Mesendoderm (in vitro differentiated cells): ENCODE measurements at regions not wholly inside any gene's neighbourhood (a gene's known extent, or its start where the extent isn't known, plus 50 kb on each side); places are given as distances from the start of the nearest gene placed in this dataset.

Source experiments
- DNase-seq: peaks from one replicate; pipeline ENCODE4 v3.0.0; 2013
- H2AK5ac ChIP-seq: 2 replicates; pipeline ENCODE4 v1.6.1; 2013; ENCODE audit warnings: low read length, inconsistent platforms
- H2BK120ac ChIP-seq: 2 replicates; pipeline ENCODE4 v1.6.1; 2013; ENCODE audit warnings: low read depth, mild to moderate bottlenecking, low read length, moderate library complexity, mixed read lengths
- H2BK15ac ChIP-seq: replicated peaks from 2 replicates; pipeline ENCODE4 v1.6.1; 2013; ENCODE audit warnings: low read depth, mild to moderate bottlenecking, moderate library complexity
- H2BK5ac ChIP-seq: 2 replicates; pipeline ENCODE4 v1.6.1; 2013; ENCODE audit warnings: low read length, inconsistent platforms
- H3K18ac ChIP-seq: 2 replicates; pipeline ENCODE4 v1.6.1; 2013; ENCODE audit warnings: mild to moderate bottlenecking, low read length, mixed read lengths
- H3K23ac ChIP-seq: one replicate; pipeline ENCODE4 v1.6.1; 2013; ENCODE audit warnings: low read length
- H3K27ac ChIP-seq: 2 replicates; pipeline ENCODE4 v1.5.1; 2013; ENCODE audit warnings: low read depth, mild to moderate bottlenecking, inconsistent platforms, low read length, moderate library complexity
- H3K27me3 ChIP-seq: 2 replicates; pipeline ENCODE4 v1.6.1; 2013; ENCODE audit warnings: low read length, control low read depth, mild to moderate bottlenecking, inconsistent platforms; ENCODE audit not compliant: insufficient read depth, poor library complexity
- H3K36me3 ChIP-seq: 2 replicates; pipeline ENCODE4 v1.6.1; 2013; ENCODE audit warnings: low read length, inconsistent platforms; ENCODE audit not compliant: control insufficient read depth, insufficient read depth
- H3K4ac ChIP-seq: one replicate; pipeline ENCODE4 v1.6.1; 2013; ENCODE audit warnings: low read depth, mild to moderate bottlenecking, low read length, moderate library complexity
- H3K4me1 ChIP-seq: 2 replicates; pipeline ENCODE4 v1.6.1; 2013; ENCODE audit warnings: low read depth, low read length, inconsistent platforms; ENCODE audit not compliant: control insufficient read depth
- H3K4me2 ChIP-seq: 2 replicates; pipeline ENCODE4 v1.6.1; 2013; ENCODE audit warnings: low read length
- H3K4me3 ChIP-seq: 2 replicates; pipeline ENCODE4 v1.5.1; 2013; ENCODE audit warnings: mild to moderate bottlenecking, low read length
- H3K56ac ChIP-seq: one replicate; pipeline ENCODE4 v1.6.1; 2013; ENCODE audit warnings: low read length
- H3K79me1 ChIP-seq: 2 replicates; pipeline ENCODE4 v1.6.1; 2013; ENCODE audit warnings: low read length, inconsistent platforms
- H3K79me2 ChIP-seq: 2 replicates; pipeline ENCODE4 v1.6.1; 2013; ENCODE audit warnings: mild to moderate bottlenecking, low read length; ENCODE audit not compliant: control insufficient read depth, insufficient read depth
- H3K9ac ChIP-seq: 2 replicates; pipeline ENCODE4 v1.6.1; 2013; ENCODE audit warnings: low read length, inconsistent platforms
- H4K5ac ChIP-seq: one replicate; pipeline ENCODE4 v1.6.1; 2013; ENCODE audit warnings: low read length
- H4K8ac ChIP-seq: one replicate; pipeline ENCODE4 v1.6.1; 2013; ENCODE audit warnings: low read depth, mild to moderate bottlenecking, control low read depth, low read length, moderate library complexity
- WGBS: extraction: QIAGEN DNeasy Blood & Tissue Kit; methylation state at CpG from one replicate; pipeline ENCODE4 v1.1.7; 2013; ENCODE audit warnings: low lambda C conversion rate, missing lambda C conversion rate; ENCODE audit not compliant: insufficient coverage; ENCODE audit errors: extremely low coverage; 5-methylcytosine and 5-hydroxymethylcytosine counted together

DNA sequence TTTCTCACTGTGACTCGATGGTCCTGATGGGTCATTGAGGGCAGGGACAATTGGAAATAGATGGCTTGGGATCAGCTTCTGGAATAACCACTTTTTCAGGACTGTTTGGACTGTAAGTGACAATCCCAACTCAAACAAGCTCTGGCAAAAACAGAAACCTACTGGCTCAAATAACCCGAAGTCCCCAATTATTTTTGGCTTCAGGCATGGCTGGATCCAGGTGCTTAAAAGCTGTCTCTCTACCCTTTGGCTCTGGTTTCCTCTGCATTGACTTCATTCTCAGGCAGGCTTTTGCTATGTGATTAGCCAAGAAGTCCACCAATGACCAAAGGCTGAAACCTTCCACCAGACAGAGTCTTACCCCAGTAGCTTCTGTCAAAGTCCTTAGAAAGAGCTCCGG is 92.9 kb upstream of the PRR23E start:
- H2BK120ac ChIP-seq, result no peak overlapping the region
- no peak overlapping the region for H3K27ac ChIP-seq
- no peaks in the 10 kb centered on the region for H3K4me1 ChIP-seq
- H2AK5ac ChIP-seq, result no peak overlapping the region
- H3K4me2 ChIP-seq, result no peak overlapping the region
- DNase-seq, result no peak
- H2BK15ac ChIP-seq, result no peak overlapping the region
- H2BK5ac ChIP-seq, result no peak overlapping the region
- WGBS, result no CpG with 5 or more reads among the region's 3 CpGs
- H4K5ac ChIP-seq, result no peak overlapping the region
- H3K79me1 ChIP-seq, result no peaks in the 10 kb centered on the region
- H3K4me3 ChIP-seq, result no peak overlapping the region
- no peaks in the 10 kb centered on the region for H3K36me3 ChIP-seq
- H3K18ac ChIP-seq, result no peak overlapping the region
- no peak overlapping the region for H3K23ac ChIP-seq
- H3K27me3 ChIP-seq, result no peaks in the 10 kb centered on the region
- no peak overlapping the region for H3K4ac ChIP-seq
- no peak overlapping the region for H4K8ac ChIP-seq
- H3K56ac ChIP-seq, result no peak overlapping the region
- H3K9ac ChIP-seq, result no peak overlapping the region
- no peaks in the 10 kb centered on the region for H3K79me2 ChIP-seq

GRCh38 chr3:127100459-127101410 is 92.2 kb upstream of the PRR23E start:
- Histone ChIP-seq H3K23ac (no peak overlapping the region), H3K27ac (no peak overlapping the region), H4K5ac (no peak overlapping the region), H4K8ac (no peak overlapping the region), H3K4me2 (no peak overlapping the region), H3K4ac (no peak overlapping the region), H2BK5ac (no peak overlapping the region), H3K56ac (no peak overlapping the region), H3K27me3 (no peaks in the 10 kb centered on the region), H3K9ac (no peak overlapping the region), H3K4me3 (no peak overlapping the region), H3K4me1 (no peaks in the 10 kb centered on the region), H2BK120ac (no peak overlapping the region), H3K36me3 (no peaks in the 10 kb centered on the region), H3K79me1 (no peaks in the 10 kb centered on the region), H2BK15ac (no peak overlapping the region), H3K79me2 (no peaks in the 10 kb centered on the region), H3K18ac (no peak overlapping the region), H2AK5ac (no peak overlapping the region)
- DNase-seq, result peak; percentile 13
- no CpG with 5 or more reads among the region's 18 CpGs for WGBS

- no peak overlapping the region for H3K4ac ChIP-seq
- H3K4me3 ChIP-seq, result no peak overlapping the region
- no peak for DNase-seq
- H3K27ac ChIP-seq, result no peak overlapping the region
- no peak overlapping the region for H2BK15ac ChIP-seq
- no peaks in the 10 kb centered on the region for H3K79me1 ChIP-seq
- no peak overlapping the region for H3K56ac ChIP-seq
- H3K23ac ChIP-seq, result no peak overlapping the region
- no peaks in the 10 kb centered on the region for H3K79me2 ChIP-seq
- no peaks in the 10 kb centered on the region for H3K36me3 ChIP-seq
- no peak overlapping the region for H3K18ac ChIP-seq
- H3K9ac ChIP-seq, result no peak overlapping the region
- no peaks in the 10 kb centered on the region for H3K4me1 ChIP-seq
- no peak overlapping the region for H2BK5ac ChIP-seq
- H2AK5ac ChIP-seq, result no peak overlapping the region
- H2BK120ac ChIP-seq, result no peak overlapping the region
- no peak overlapping the region for H4K5ac ChIP-seq
- WGBS, result no CpG with 5 or more reads among the region's 19 CpGs
- no peak overlapping the region for H3K4me2 ChIP-seq
- no peaks in the 10 kb centered on the region for H3K27me3 ChIP-seq
- no peak overlapping the region for H4K8ac ChIP-seq
Measured at GRCh38 chr3:127101411-127102187, 91.3 kb upstream of the PRR23E start.

DNA sequence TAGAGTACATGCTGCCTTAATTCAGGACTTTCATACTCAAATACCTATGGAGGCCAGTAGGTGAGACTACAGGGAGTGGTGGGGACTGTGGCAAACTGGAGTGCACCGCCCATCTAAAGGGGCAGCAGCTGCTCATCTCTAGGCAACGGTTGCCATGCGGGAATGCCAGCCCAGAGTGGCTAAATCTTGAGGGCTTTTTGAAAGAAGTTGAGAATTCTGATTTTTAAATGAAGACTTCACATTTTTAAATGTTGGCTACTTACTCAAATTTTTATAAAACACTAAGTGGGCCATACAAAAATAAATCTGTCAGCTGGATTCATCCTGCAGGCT is 90.8 kb upstream of the PRR23E start:
- H3K56ac ChIP-seq, result no peak overlapping the region
- no peaks in the 10 kb centered on the region for H3K27me3 ChIP-seq
- no peaks in the 10 kb centered on the region for H3K79me1 ChIP-seq
- H2BK120ac ChIP-seq, result no peak overlapping the region
- no peak overlapping the region for H4K5ac ChIP-seq
- no peak overlapping the region for H2AK5ac ChIP-seq
- no peak overlapping the region for H3K23ac ChIP-seq
- no peak overlapping the region for H3K9ac ChIP-seq
- no peak overlapping the region for H3K4ac ChIP-seq
- H3K79me2 ChIP-seq, result no peaks in the 10 kb centered on the region
- no peak overlapping the region for H2BK5ac ChIP-seq
- H3K27ac ChIP-seq, result no peak overlapping the region
- no peak overlapping the region for H3K4me3 ChIP-seq
- H2BK15ac ChIP-seq, result no peak overlapping the region
- no CpG with 5 or more reads among the region's 3 CpGs for WGBS
- no peaks in the 10 kb centered on the region for H3K4me1 ChIP-seq
- H3K36me3 ChIP-seq, result no peaks in the 10 kb centered on the region
- no peak overlapping the region for H4K8ac ChIP-seq
- H3K4me2 ChIP-seq, result no peak overlapping the region
- no peak overlapping the region for H3K18ac ChIP-seq
- no peak for DNase-seq

- H3K56ac ChIP-seq, result no peak overlapping the region
- no peaks in the 10 kb centered on the region for H3K4me1 ChIP-seq
- no peak overlapping the region for H4K5ac ChIP-seq
- H3K18ac ChIP-seq, result no peak overlapping the region
- no peak overlapping the region for H3K9ac ChIP-seq
- H3K4me2 ChIP-seq, result no peak overlapping the region
- H2BK120ac ChIP-seq, result no peak overlapping the region
- no peak overlapping the region for H4K8ac ChIP-seq
- no CpG with 5 or more reads among the region's 13 CpGs for WGBS
- H3K23ac ChIP-seq, result no peak overlapping the region
- H3K4ac ChIP-seq, result no peak overlapping the region
- no peaks in the 10 kb centered on the region for H3K36me3 ChIP-seq
- no peak overlapping the region for H2BK15ac ChIP-seq
- no peak overlapping the region for H2BK5ac ChIP-seq
- no peaks in the 10 kb centered on the region for H3K79me1 ChIP-seq
- H3K79me2 ChIP-seq, result no peaks in the 10 kb centered on the region
- no peak overlapping the region for H2AK5ac ChIP-seq
- no peak for DNase-seq
- H3K4me3 ChIP-seq, result no peak overlapping the region
- H3K27me3 ChIP-seq, result no peaks in the 10 kb centered on the region
- no peak overlapping the region for H3K27ac ChIP-seq
Measured at GRCh38 chr3:127102587-127102986, 90.3 kb upstream of the PRR23E start.
